GM12872 (cell line): ENCODE measurements at regions not wholly inside any gene's neighbourhood (a gene's known extent, or its start where the extent isn't known, plus 50 kb on each side); places are given as distances from the start of the nearest gene placed in this dataset.
A peak's percentile ranks its signal among the peaks of the same experiment; 100 is the strongest.

ENCODE experiments used
- TF ChIP-seq, protein P1 (sequence below): IDR thresholded peaks from 3 replicates; pipeline ENCODE4 v1.5.1; 2011; ENCODE audit warnings: low read depth, mild to moderate bottlenecking, low read length, moderate library complexity; ENCODE audit not compliant: insufficient read depth

- TF ChIP-seq, protein P1, sequence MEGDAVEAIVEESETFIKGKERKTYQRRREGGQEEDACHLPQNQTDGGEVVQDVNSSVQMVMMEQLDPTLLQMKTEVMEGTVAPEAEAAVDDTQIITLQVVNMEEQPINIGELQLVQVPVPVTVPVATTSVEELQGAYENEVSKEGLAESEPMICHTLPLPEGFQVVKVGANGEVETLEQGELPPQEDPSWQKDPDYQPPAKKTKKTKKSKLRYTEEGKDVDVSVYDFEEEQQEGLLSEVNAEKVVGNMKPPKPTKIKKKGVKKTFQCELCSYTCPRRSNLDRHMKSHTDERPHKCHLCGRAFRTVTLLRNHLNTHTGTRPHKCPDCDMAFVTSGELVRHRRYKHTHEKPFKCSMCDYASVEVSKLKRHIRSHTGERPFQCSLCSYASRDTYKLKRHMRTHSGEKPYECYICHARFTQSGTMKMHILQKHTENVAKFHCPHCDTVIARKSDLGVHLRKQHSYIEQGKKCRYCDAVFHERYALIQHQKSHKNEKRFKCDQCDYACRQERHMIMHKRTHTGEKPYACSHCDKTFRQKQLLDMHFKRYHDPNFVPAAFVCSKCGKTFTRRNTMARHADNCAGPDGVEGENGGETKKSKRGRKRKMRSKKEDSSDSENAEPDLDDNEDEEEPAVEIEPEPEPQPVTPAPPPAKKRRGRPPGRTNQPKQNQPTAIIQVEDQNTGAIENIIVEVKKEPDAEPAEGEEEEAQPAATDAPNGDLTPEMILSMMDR, result no peak
These were observed 51.5 kb upstream of the DDR1 start for GRCh38 chr6:30832864-30833263.

DNA sequence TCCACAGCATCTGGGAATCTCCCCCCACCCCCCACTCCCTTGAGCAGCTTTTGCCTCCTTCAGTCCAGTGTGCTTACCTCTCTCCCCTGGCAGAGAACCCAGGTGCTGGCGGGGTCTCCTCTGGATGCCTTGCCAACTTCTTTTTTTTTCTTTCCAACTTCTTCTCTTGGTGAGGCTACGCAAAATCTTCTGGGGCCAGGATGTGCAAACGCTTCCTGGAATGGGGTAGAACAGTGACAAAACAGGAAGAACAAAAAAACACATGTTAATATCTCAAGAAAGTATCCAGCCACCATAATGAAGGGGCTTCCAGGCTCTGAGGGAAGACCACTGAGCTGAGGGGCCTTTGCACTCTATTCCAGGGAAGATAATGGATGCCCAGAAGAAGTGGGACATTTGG lies 53.9 kb upstream of the DDR1 start:
- TF ChIP-seq, protein P1, result no peak

GRCh38 chr6:30829639-30830255 lies 54.6 kb upstream of the DDR1 start:
- TF ChIP-seq, protein P1, result no peak

- TF ChIP-seq, protein P1, result no peak
These were observed 55.3 kb upstream of the DDR1 start for GRCh38 chr6:30829033-30829432.

GRCh38 chr6:30828027-30828962 lies 56.0 kb upstream of the DDR1 start:
- TF ChIP-seq, protein P1, result peak; percentile 95

DNA sequence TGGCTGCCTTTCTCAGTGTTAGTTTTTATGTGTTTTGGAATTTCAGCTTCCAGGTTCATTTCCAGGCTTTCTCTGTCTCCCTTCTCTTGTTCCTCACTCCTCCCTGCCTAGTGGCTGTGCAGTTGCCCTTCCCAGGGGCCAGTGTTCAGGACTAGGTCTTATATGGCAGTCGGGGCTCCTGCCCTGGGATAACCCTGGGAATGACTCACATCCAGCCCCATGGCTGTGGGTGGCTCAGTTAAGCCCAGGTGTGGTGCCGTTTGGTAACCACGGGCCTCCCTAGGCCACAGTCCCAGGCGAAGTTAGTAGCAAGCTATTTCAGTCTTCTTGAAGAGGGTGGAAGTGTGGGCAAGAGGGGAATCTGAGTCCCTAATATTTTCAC lies 57.4 kb upstream of the DDR1 start:
- TF ChIP-seq, protein P1, result no peak

DNA sequence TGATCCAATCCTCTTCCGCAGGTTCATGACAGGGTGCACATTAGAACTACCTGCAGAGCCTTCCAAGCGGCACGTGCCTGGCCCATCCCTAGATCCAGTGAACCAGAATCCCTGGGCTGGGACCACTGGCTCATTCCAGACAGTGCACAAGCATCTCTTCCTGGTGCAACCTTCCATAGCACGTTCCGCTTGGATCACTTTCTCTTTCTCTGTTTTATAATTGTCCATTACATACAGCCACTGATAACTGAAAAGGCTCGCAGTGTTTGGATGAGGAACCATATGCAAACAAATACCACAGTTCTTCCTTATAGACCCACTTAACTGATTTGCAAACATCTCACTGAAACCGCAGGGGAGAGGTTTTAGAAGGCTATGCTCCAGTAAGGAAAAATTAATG lies 59.6 kb upstream of the DDR1 start:
- TF ChIP-seq, protein P1, result no peak
